ENCODE measurements at regions not wholly inside any gene's neighbourhood (a gene's known extent, or its start where the extent isn't known, plus 50 kb on each side); places are given as distances from the start of the nearest gene placed in this dataset.
"Not testable (repeated sequence)": the region's sequence is repeated elsewhere in the genome, so short reads cannot be mapped to it uniquely, and the experiment has no call there.

GRCh38 chrX:40362291-40362690 lies 218.5 kb upstream of the ATP6AP2 start:
- not testable (repeated sequence) for TF ChIP-seq FOXS1 (CRISPR knock-in tag; IDR thresholded peaks at IDR 0.05); POLR2A (IDR thresholded peaks at IDR 0.05; ENCODE audit: low read length)
- TF ChIP-seq, protein P1, sequence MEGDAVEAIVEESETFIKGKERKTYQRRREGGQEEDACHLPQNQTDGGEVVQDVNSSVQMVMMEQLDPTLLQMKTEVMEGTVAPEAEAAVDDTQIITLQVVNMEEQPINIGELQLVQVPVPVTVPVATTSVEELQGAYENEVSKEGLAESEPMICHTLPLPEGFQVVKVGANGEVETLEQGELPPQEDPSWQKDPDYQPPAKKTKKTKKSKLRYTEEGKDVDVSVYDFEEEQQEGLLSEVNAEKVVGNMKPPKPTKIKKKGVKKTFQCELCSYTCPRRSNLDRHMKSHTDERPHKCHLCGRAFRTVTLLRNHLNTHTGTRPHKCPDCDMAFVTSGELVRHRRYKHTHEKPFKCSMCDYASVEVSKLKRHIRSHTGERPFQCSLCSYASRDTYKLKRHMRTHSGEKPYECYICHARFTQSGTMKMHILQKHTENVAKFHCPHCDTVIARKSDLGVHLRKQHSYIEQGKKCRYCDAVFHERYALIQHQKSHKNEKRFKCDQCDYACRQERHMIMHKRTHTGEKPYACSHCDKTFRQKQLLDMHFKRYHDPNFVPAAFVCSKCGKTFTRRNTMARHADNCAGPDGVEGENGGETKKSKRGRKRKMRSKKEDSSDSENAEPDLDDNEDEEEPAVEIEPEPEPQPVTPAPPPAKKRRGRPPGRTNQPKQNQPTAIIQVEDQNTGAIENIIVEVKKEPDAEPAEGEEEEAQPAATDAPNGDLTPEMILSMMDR (IDR thresholded peaks at IDR 0.05) = not testable (repeated sequence)
- TF ChIP-seq, protein P2, sequence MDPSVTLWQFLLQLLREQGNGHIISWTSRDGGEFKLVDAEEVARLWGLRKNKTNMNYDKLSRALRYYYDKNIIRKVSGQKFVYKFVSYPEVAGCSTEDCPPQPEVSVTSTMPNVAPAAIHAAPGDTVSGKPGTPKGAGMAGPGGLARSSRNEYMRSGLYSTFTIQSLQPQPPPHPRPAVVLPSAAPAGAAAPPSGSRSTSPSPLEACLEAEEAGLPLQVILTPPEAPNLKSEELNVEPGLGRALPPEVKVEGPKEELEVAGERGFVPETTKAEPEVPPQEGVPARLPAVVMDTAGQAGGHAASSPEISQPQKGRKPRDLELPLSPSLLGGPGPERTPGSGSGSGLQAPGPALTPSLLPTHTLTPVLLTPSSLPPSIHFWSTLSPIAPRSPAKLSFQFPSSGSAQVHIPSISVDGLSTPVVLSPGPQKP (IDR thresholded peaks at IDR 0.05; ENCODE audit: low read depth, low read length) = not testable (repeated sequence)
- TF ChIP-seq, protein P3, sequence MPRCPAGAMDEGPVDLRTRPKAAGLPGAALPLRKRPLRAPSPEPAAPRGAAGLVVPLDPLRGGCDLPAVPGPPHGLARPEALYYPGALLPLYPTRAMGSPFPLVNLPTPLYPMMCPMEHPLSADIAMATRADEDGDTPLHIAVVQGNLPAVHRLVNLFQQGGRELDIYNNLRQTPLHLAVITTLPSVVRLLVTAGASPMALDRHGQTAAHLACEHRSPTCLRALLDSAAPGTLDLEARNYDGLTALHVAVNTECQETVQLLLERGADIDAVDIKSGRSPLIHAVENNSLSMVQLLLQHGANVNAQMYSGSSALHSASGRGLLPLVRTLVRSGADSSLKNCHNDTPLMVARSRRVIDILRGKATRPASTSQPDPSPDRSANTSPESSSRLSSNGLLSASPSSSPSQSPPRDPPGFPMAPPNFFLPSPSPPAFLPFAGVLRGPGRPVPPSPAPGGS (IDR thresholded peaks at IDR 0.05) = not testable (repeated sequence)
